GM12874 (cell line): ENCODE measurements at regions not wholly inside any gene's neighbourhood (a gene's known extent, or its start where the extent isn't known, plus 50 kb on each side); places are given as distances from the start of the nearest gene placed in this dataset.

ENCODE experiments used
- TF ChIP-seq, protein P1 (sequence below): IDR thresholded peaks from 2 replicates; pipeline ENCODE4 v1.5.1; 2011; ENCODE audit warnings: low read depth, mild to moderate bottlenecking, control low read depth, low read length, moderate library complexity; ENCODE audit not compliant: insufficient read depth

DNA sequence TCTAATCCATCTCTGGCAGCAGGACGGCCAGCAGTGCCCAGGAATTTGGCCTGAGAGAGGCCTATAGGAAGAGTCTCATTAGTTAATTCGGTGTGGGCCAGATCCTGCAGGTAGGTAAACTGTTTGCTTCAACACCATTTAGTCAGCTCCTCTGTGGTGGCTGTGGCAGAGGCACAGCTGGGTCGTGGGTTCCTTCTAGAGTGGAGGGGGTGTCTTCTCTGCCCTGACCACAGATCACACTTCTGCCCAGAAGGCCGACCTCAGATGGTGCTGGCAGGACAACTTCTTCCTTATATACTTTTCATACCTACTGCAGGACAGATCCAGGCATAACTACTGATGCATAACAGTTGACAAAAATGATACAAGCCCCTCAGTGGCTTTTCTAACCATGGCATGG, 281.4 kb downstream of the RPS6KC1 start:
- TF ChIP-seq, protein P1, sequence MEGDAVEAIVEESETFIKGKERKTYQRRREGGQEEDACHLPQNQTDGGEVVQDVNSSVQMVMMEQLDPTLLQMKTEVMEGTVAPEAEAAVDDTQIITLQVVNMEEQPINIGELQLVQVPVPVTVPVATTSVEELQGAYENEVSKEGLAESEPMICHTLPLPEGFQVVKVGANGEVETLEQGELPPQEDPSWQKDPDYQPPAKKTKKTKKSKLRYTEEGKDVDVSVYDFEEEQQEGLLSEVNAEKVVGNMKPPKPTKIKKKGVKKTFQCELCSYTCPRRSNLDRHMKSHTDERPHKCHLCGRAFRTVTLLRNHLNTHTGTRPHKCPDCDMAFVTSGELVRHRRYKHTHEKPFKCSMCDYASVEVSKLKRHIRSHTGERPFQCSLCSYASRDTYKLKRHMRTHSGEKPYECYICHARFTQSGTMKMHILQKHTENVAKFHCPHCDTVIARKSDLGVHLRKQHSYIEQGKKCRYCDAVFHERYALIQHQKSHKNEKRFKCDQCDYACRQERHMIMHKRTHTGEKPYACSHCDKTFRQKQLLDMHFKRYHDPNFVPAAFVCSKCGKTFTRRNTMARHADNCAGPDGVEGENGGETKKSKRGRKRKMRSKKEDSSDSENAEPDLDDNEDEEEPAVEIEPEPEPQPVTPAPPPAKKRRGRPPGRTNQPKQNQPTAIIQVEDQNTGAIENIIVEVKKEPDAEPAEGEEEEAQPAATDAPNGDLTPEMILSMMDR = no peak

- TF ChIP-seq, protein P1 = no peak
These were observed 282.1 kb downstream of the RPS6KC1 start for GRCh38 chr1:213333121-213333520.

- TF ChIP-seq, protein P1 = no peak
These were observed 284.0 kb downstream of the RPS6KC1 start for GRCh38 chr1:213335084-213335483.

GRCh38 chr1:213337025-213337678, 286.1 kb downstream of the RPS6KC1 start:
- TF ChIP-seq, protein P1 = no peak

DNA sequence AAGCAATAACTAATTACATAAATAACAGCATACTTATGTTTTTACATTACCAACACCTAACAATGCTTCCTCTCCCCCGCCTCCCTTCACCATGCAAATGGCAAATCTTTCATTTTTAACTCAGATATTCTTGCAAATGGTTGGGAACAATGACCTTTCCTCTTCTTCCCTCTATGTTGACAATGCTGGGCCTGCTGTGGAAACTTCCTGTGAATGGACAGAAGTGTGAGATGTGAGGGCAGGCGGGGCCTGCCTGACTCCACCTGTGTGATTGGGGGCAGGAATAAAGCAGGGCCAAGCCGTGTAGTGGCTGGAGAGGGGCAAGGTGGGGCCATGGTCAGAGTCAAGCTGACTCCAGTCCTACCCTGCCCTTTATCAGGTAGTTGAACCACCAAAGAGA, 289.6 kb downstream of the RPS6KC1 start:
- TF ChIP-seq, protein P1 = no peak

DNA sequence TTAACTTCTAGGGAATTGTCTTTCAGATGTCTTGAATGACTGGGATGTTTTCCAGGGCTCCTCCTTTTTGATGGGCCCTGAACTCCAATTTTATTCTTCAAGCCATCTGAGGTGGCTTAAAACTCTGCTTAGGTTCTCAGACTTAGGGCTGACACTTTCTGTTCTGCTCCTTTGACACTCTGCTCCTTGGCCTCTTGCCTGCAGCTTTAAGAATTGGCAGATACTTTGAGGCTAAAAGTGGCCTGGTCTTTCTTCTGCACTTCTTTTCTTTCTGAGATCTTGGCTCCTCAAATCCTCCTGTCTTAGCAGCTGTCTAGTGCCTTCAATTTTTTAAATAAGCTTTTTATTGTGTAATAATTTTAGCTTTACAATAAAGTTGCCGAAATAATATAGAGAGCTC, 294.6 kb downstream of the RPS6KC1 start:
- TF ChIP-seq, protein P1 = no peak

GRCh38 chr1:213357403-213357802, 306.4 kb downstream of the RPS6KC1 start:
- TF ChIP-seq, protein P1 = no peak
